ENCODE measurements at regions not wholly inside any gene's neighbourhood (a gene's known extent, or its start where the extent isn't known, plus 50 kb on each side); places are given as distances from the start of the nearest gene placed in this dataset.

GRCh38 chr17:77651988-77652387 is 306.5 kb upstream of the TNRC6C start:
- no peak for DNase-seq (ENCODE audit: extremely low spot score, unreplicated experiment)
- H3K4me3 Mint-ChIP-seq, result no peak overlapping the region
- H3K27me3 Mint-ChIP-seq, result peaks cover 12% of the 10 kb centered on the region
- no peak for TF ChIP-seq CTCF (conservative IDR thresholded peaks at IDR 0.05)
- H3K36me3 Mint-ChIP-seq, result no peaks in the 10 kb centered on the region
- no peak overlapping the region for H3K27ac Mint-ChIP-seq
- H3K4me1 Mint-ChIP-seq (ENCODE audit: unreplicated experiment), result peaks cover 4% of the 10 kb centered on the region
- H3K9me3 Mint-ChIP-seq, result peaks cover 11% of the 10 kb centered on the region

- no peak for TF ChIP-seq CTCF (conservative IDR thresholded peaks at IDR 0.05)
- H3K27me3 Mint-ChIP-seq, result peaks cover 17% of the 10 kb centered on the region
- H3K9me3 Mint-ChIP-seq, result peaks cover 6% of the 10 kb centered on the region
- no peak overlapping the region for H3K4me3 Mint-ChIP-seq
- H3K36me3 Mint-ChIP-seq, result no peaks in the 10 kb centered on the region
- no peak overlapping the region for H3K27ac Mint-ChIP-seq
- peaks cover 4% of the 10 kb centered on the region for H3K4me1 Mint-ChIP-seq (ENCODE audit: unreplicated experiment)
- DNase-seq (ENCODE audit: extremely low spot score, unreplicated experiment), result no peak
Observed at GRCh38 chr17:77654296-77654695, 304.2 kb upstream of the TNRC6C start.

GRCh38 chr17:77654850-77655249 is 303.7 kb upstream of the TNRC6C start:
- H3K36me3 Mint-ChIP-seq, result no peaks in the 10 kb centered on the region
- no peak overlapping the region for H3K4me3 Mint-ChIP-seq
- no peak for TF ChIP-seq CTCF (conservative IDR thresholded peaks at IDR 0.05)
- H3K9me3 Mint-ChIP-seq, result peaks cover 6% of the 10 kb centered on the region
- peaks cover 17% of the 10 kb centered on the region for H3K27me3 Mint-ChIP-seq
- H3K4me1 Mint-ChIP-seq (ENCODE audit: unreplicated experiment), result peaks cover 4% of the 10 kb centered on the region
- DNase-seq (ENCODE audit: extremely low spot score, unreplicated experiment), result no peak
- H3K27ac Mint-ChIP-seq, result no peak overlapping the region

- TF ChIP-seq CTCF (conservative IDR thresholded peaks at IDR 0.05), result no peak
- H3K27ac Mint-ChIP-seq, result no peak overlapping the region
- peaks cover 4% of the 10 kb centered on the region for H3K4me1 Mint-ChIP-seq (ENCODE audit: unreplicated experiment)
- peaks cover 5% of the 10 kb centered on the region for H3K9me3 Mint-ChIP-seq
- H3K36me3 Mint-ChIP-seq, result no peaks in the 10 kb centered on the region
- DNase-seq (ENCODE audit: extremely low spot score, unreplicated experiment), result no peak
- H3K4me3 Mint-ChIP-seq, result no peak overlapping the region
- peaks cover 23% of the 10 kb centered on the region for H3K27me3 Mint-ChIP-seq
Observed at GRCh38 chr17:77656054-77656453, 302.4 kb upstream of the TNRC6C start.

- Mint-ChIP-seq H3K4me3 (no peak overlapping the region), H3K27ac (no peak overlapping the region), H3K36me3 (no peaks in the 10 kb centered on the region), H3K9me3 (no peaks in the 10 kb centered on the region), H3K4me1 (ENCODE audit: unreplicated experiment) (peaks cover 4% of the 10 kb centered on the region), H3K27me3 (peaks cover 27% of the 10 kb centered on the region)
- DNase-seq (ENCODE audit: extremely low spot score, unreplicated experiment), result no peak
- TF ChIP-seq CTCF (conservative IDR thresholded peaks at IDR 0.05), result no peak
Observed at GRCh38 chr17:77657839-77658238, 300.7 kb upstream of the TNRC6C start.

GRCh38 chr17:77660524-77660923 is 298.0 kb upstream of the TNRC6C start:
- H3K9me3 Mint-ChIP-seq, result no peaks in the 10 kb centered on the region
- no peak overlapping the region for H3K4me3 Mint-ChIP-seq
- H3K36me3 Mint-ChIP-seq, result no peaks in the 10 kb centered on the region
- DNase-seq (ENCODE audit: extremely low spot score, unreplicated experiment), result no peak
- TF ChIP-seq CTCF (conservative IDR thresholded peaks at IDR 0.05), result no peak
- peaks cover 14% of the 10 kb centered on the region for H3K27me3 Mint-ChIP-seq
- H3K27ac Mint-ChIP-seq, result no peak overlapping the region
- no peaks in the 10 kb centered on the region for H3K4me1 Mint-ChIP-seq (ENCODE audit: unreplicated experiment)
